ENCODE measurements at regions not wholly inside any gene's neighbourhood (a gene's known extent, or its start where the extent isn't known, plus 50 kb on each side); places are given as distances from the start of the nearest gene placed in this dataset.

- TF ChIP-seq, protein P1, sequence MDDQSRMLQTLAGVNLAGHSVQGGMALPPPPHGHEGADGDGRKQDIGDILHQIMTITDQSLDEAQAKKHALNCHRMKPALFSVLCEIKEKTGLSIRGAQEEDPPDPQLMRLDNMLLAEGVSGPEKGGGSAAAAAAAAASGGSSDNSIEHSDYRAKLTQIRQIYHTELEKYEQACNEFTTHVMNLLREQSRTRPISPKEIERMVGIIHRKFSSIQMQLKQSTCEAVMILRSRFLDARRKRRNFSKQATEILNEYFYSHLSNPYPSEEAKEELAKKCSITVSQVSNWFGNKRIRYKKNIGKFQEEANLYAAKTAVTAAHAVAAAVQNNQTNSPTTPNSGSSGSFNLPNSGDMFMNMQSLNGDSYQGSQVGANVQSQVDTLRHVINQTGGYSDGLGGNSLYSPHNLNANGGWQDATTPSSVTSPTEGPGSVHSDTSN (IDR thresholded peaks at IDR 0.05), result no peak
- TF ChIP-seq FOXS1 (CRISPR knock-in tag; IDR thresholded peaks at IDR 0.05), result no peak
- no peak for TF ChIP-seq TFCP2L1 (CRISPR knock-in tag; IDR thresholded peaks at IDR 0.05)
These were observed 106.8 kb downstream of the HRH4 start (continued) for GRCh38 chr18:24567199-24567598.

DNA sequence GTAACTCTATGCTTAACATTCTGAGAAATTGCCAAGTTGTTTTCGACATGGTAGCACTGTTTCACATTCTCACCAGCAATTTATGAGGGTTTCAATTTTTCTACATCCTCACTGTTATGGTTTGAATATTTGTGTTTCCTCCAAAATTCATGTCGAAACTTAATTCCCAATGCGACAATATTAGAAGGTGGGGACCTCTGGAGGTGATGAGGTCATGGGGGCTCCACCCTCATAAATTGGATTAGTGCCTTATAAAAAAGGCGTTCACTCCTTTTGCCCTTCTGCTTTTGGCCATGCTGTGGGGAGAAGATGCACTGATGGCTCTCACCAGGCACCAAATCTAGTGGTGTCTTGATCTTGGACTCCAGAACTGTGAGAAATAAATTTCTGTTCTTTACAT is 110.3 kb downstream of the HRH4 start:
- Histone ChIP-seq H3K4me3 (no peak overlapping the region), H3K9me3 (peaks cover 3% of the 10 kb centered on the region; the same call in 1 of the 3 replicates), H3K27ac (no peak overlapping the region), H3K4me1 (no peaks in the 10 kb centered on the region), H3K4me2 (no peak overlapping the region)
- 18% methylated on average over 4 of the region's 4 CpGs for WGBS (ENCODE audit: missing lambda C conversion rate)
- CTCF ChIA-PET, result no interaction called here
- ATAC-seq (no peak), DNase-seq (ENCODE audit: low read depth in 1 of 2, low spot score in 1 of 2) (no peak), FAIRE-seq (no peak)
- TF ChIP-seq BHLHE40 (IDR thresholded peaks at IDR 0.05; ENCODE audit: low read depth, low read length) (no peak), ELK1 (IDR thresholded peaks at IDR 0.05; ENCODE audit: low read depth, low read length) (no peak), POLR2AphosphoS2 (conservative IDR thresholded peaks at IDR 0.05; ENCODE audit: low read length) (no peak)
- POLR2A ChIA-PET, result no interaction called here

DNA sequence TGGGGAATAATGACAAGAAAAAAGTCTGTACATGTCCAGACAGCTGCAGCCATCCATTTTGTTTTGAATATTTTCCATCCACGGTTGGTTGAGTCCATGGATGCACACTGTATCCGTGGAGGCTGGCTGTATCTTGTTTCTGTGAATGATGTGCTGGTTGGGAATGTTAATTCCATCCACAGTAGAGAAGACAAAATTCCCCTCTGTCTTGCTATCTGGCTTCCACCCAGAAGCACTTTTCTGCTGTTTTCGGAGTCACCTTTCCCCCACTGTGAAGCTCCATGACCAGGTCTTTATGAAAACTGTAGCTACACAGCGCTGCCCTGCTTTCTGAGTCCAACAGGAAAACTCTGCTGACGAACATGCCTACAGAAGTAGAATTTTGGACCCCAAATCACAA is 122.3 kb downstream of the HRH4 start:
- POLR2A ChIA-PET, result no interaction called here

DNA sequence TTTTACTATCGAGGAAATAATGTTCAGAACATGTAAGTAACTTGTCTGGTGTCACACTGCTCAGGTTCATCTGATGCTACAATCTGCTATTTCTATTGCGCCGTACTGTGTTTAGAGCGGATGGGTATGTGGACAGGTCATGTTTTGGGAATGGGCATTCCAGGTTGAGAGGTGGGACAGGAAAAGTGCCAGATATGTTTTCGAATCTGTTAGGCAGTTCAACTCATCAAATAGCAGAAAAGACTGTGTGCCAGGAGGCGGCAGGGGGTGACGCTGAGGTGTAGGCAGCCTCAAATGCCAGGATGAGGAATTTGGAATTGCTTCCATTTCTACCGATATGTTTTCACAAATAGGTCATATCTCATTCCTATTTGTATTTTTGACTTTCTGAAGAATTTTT is 123.8 kb downstream of the HRH4 start:
- CTCF ChIA-PET, result no interaction called here
- POLR2A ChIA-PET, result no interaction called here
- H3K9me3 ChIP-seq, result no peaks in the 10 kb centered on the region
- no peak overlapping the region for H3K27ac ChIP-seq
- WGBS (ENCODE audit: missing lambda C conversion rate), result 60% methylated on average over 8 of the region's 8 CpGs
- no peak for FAIRE-seq
- DNase-seq (ENCODE audit: low read depth in 1 of 2, low spot score in 1 of 2), result no peak
- no peak overlapping the region for H3K4me3 ChIP-seq
- no peak for ATAC-seq
- H3K4me2 ChIP-seq, result no peak overlapping the region
- TF ChIP-seq, protein P1 (IDR thresholded peaks at IDR 0.05), result no peak
- TF ChIP-seq HMGXB4 (CRISPR knock-in tag; IDR thresholded peaks at IDR 0.05; ENCODE audit: borderline replicate concordance) (no peak), ELK1 (IDR thresholded peaks at IDR 0.05; ENCODE audit: low read depth, low read length) (no peak), HDAC2 (IDR thresholded peaks at IDR 0.05) (no peak), RARB (CRISPR knock-in tag; IDR thresholded peaks at IDR 0.05) (no peak), POLR2AphosphoS2 (conservative IDR thresholded peaks at IDR 0.05; ENCODE audit: low read length) (no peak), ZNF302 (CRISPR knock-in tag; IDR thresholded peaks at IDR 0.05) (no peak), MAFK (IDR thresholded peaks at IDR 0.05; ENCODE audit: partially characterized antibody) (no peak), SMC3 (IDR thresholded peaks at IDR 0.05) (no peak), CHD2 (IDR thresholded peaks at IDR 0.05; ENCODE audit: low read length, partially characterized antibody) (no peak), CEBPB (IDR thresholded peaks at IDR 0.05) (no peak), NFE2L2 (conservative IDR thresholded peaks at IDR 0.05; ENCODE audit: low read length) (no peak), RAD21 (conservative IDR thresholded peaks at IDR 0.05 in 1 of 2, IDR thresholded peaks at IDR 0.05 in 1 of 2) (no peak), KDM5A (IDR thresholded peaks at IDR 0.05) (no peak)
- TF ChIP-seq, protein P2, sequence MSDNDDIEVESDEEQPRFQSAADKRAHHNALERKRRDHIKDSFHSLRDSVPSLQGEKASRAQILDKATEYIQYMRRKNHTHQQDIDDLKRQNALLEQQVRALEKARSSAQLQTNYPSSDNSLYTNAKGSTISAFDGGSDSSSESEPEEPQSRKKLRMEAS (IDR thresholded peaks at IDR 0.05), result no peak
- TF ChIP-seq, protein P3, sequence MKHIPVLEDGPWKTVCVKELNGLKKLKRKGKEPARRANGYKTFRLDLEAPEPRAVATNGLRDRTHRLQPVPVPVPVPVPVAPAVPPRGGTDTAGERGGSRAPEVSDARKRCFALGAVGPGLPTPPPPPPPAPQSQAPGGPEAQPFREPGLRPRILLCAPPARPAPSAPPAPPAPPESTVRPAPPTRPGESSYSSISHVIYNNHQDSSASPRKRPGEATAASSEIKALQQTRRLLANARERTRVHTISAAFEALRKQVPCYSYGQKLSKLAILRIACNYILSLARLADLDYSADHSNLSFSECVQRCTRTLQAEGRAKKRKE (CRISPR knock-in tag; IDR thresholded peaks at IDR 0.05; ENCODE audit: low read depth), result no peak
- TF ChIP-seq, protein P4, sequence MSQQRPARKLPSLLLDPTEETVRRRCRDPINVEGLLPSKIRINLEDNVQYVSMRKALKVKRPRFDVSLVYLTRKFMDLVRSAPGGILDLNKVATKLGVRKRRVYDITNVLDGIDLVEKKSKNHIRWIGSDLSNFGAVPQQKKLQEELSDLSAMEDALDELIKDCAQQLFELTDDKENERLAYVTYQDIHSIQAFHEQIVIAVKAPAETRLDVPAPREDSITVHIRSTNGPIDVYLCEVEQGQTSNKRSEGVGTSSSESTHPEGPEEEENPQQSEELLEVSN (IDR thresholded peaks at IDR 0.05; ENCODE audit: borderline replicate concordance, low read depth), result no peak
- H3K4me1 ChIP-seq, result no peaks in the 10 kb centered on the region

More for the DNA sequence above, 122.3 kb downstream of the HRH4 start:
- WGBS (ENCODE audit: missing lambda C conversion rate), result 13% methylated on average over 5 of the region's 5 CpGs
- DNase-seq (ENCODE audit: low read depth in 1 of 2, low spot score in 1 of 2) (no peak), FAIRE-seq (no peak), ATAC-seq (no peak)
- Histone ChIP-seq H3K4me3 (no peak overlapping the region), H3K9me3 (no peaks in the 10 kb centered on the region), H3K4me2 (no peak overlapping the region), H3K27ac (no peak overlapping the region), H3K4me1 (no peaks in the 10 kb centered on the region)
- CTCF ChIA-PET, result no interaction called here
- TF ChIP-seq ZNF302 (CRISPR knock-in tag; IDR thresholded peaks at IDR 0.05) (no peak), CBX8 (IDR thresholded peaks at IDR 0.05) (no peak)

All from A549 (cell line).